Natural killer cell (primary cell): ENCODE measurements at regions not wholly inside any gene's neighbourhood (a gene's known extent, or its start where the extent isn't known, plus 50 kb on each side); places are given as distances from the start of the nearest gene placed in this dataset.

Experiments
- ATAC-seq, 3 donors: fragments of 150-1000 bp in 2 of 3; fragments of 200-7000 bp in 1 of 3; cut with Tn5 transposase; 1 replicate in 1 of 3; 2 replicates in 2 of 3; pipeline ENCODE4 v1.10.0; 2021; ENCODE audit warnings: mild to moderate bottlenecking in 2 of 3, moderate library complexity in 2 of 3
- DNase-seq, 2 donors: peaks; one replicate each; pipeline versions ENCODE4 v3.0.0 to v3.0.0-alpha.2; 2013 to 2021; ENCODE audit warnings: mixed read lengths in 1 of 2
- H3K27ac ChIP-seq: one replicate; pipeline ENCODE4 v1.5.1; 2013; ENCODE audit warnings: mild to moderate bottlenecking, low read length
- H3K27me3 ChIP-seq: one replicate; pipeline ENCODE4 v1.6.1; 2013; ENCODE audit warnings: low read length; ENCODE audit not compliant: control insufficient read depth, insufficient read depth
- H3K36me3 ChIP-seq: one replicate; pipeline ENCODE4 v1.6.1; 2013; ENCODE audit warnings: low read length; ENCODE audit not compliant: control insufficient read depth, insufficient read depth
- H3K4me1 ChIP-seq: one replicate; pipeline ENCODE4 v1.6.1; 2013; ENCODE audit warnings: low read length; ENCODE audit not compliant: control insufficient read depth, insufficient read depth
- H3K4me3 ChIP-seq: one replicate; pipeline ENCODE4 v1.5.1; 2013; ENCODE audit warnings: low read length
- H3K9me3 ChIP-seq: one replicate; pipeline ENCODE4 v1.6.1; 2013; ENCODE audit warnings: low read length; ENCODE audit not compliant: control insufficient read depth, insufficient read depth
- H3K27ac Mint-ChIP-seq, 2 donors: one replicate each; pipeline ENCODE4 v1.8.0; 2022; ENCODE audit warnings: mild to moderate bottlenecking in 2 of 2, mixed read lengths in 2 of 2, moderate library complexity in 1 of 2
- H3K27me3 Mint-ChIP-seq, 2 donors: one replicate each; pipeline ENCODE4 v1.8.0; 2022; ENCODE audit warnings: low read depth in 2 of 2, mixed read lengths in 2 of 2
- H3K36me3 Mint-ChIP-seq: one replicate; pipeline ENCODE4 v1.8.0; 2022; ENCODE audit warnings: mixed read lengths
- H3K4me1 Mint-ChIP-seq, 2 donors: one replicate each; pipeline ENCODE4 v1.8.0; 2022; ENCODE audit warnings: mixed read lengths in 2 of 2
- H3K4me3 Mint-ChIP-seq: one replicate; pipeline ENCODE4 v1.8.0; 2022; ENCODE audit warnings: mild to moderate bottlenecking, moderate library complexity, mixed read lengths
- H3K9me3 Mint-ChIP-seq, 2 donors: one replicate each; pipeline ENCODE4 v1.8.0; 2022; ENCODE audit warnings: mixed read lengths in 2 of 2
- CTCF ChIP-seq: fragments of 200-600 bp; IDR thresholded peaks from one replicate; pipeline ENCODE4 v1.8.0; 2022; ENCODE audit warnings: antibody characterized with exemption
- WGBS: methylation state at CpG from one replicate; pipeline ENCODE4 v1.1.7; 2013; ENCODE audit warnings: missing lambda C conversion rate; ENCODE audit not compliant: insufficient coverage; 5-methylcytosine and 5-hydroxymethylcytosine counted together
- intact Hi-C: fragments of 100-400 bp; cut with micrococcal nuclease; formaldehyde crosslinking; loops from one replicate; pipeline ENCODE4 v1.14.2; 2022

- no peak for TF ChIP-seq CTCF
- Mint-ChIP-seq H3K4me1 (peaks cover 48 to 56% of the 10 kb centered on the region in 2 donors), H3K27me3 (no peaks in the 10 kb centered on the region), H3K36me3 (no peaks in the 10 kb centered on the region), H3K27ac (no peak overlapping the region), H3K4me3 (peak overlapping the region; percentile 4), H3K9me3 (no peaks in the 10 kb centered on the region)
- no peaks in the 10 kb centered on the region for H3K9me3 ChIP-seq
- no peak overlapping the region for H3K4me3 ChIP-seq
- intact Hi-C loops = no loop called here
- no peaks in the 10 kb centered on the region for H3K27me3 ChIP-seq
- H3K27ac ChIP-seq = no peak overlapping the region
- H3K36me3 ChIP-seq = no peaks in the 10 kb centered on the region
- ATAC-seq (no peak), DNase-seq (no peak)
- peaks cover 10% of the 10 kb centered on the region for H3K4me1 ChIP-seq
These were observed 147.4 kb upstream of the PUM3 start for GRCh38 chr9:2991292-2991691.

- H3K4me3 ChIP-seq = no peak overlapping the region
- peaks cover 0 to 5% of the 10 kb centered on the region in 2 donors for H3K27me3 Mint-ChIP-seq
- no peaks in the 10 kb centered on the region for H3K9me3 ChIP-seq
- intact Hi-C loops = no loop called here
- 41% methylated on average over 7 of the region's 7 CpGs for WGBS
- ATAC-seq (peak; percentile 38 to 68 (median 60)), DNase-seq (no peak)
- H3K4me1 ChIP-seq = peaks cover 16% of the 10 kb centered on the region
- H3K9me3 Mint-ChIP-seq = no peaks in the 10 kb centered on the region
- no peak for TF ChIP-seq CTCF
- peak overlapping the region; percentile 13 to 71 for H3K27ac Mint-ChIP-seq
- no peaks in the 10 kb centered on the region for H3K36me3 ChIP-seq
- H3K4me3 Mint-ChIP-seq = peak overlapping the region; percentile 55
- no peak overlapping the region for H3K27ac ChIP-seq
- H3K36me3 Mint-ChIP-seq = no peaks in the 10 kb centered on the region
- H3K27me3 ChIP-seq = no peaks in the 10 kb centered on the region
- peaks cover 42 to 57% of the 10 kb centered on the region in 2 donors for H3K4me1 Mint-ChIP-seq
These were observed 143.8 kb upstream of the PUM3 start for GRCh38 chr9:2987679-2988078.

- 94% methylated on average over 2 of the region's 2 CpGs for WGBS
- Histone ChIP-seq H3K9me3 (no peaks in the 10 kb centered on the region), H3K4me3 (no peak overlapping the region), H3K27ac (no peak overlapping the region), H3K36me3 (no peaks in the 10 kb centered on the region), H3K4me1 (peaks cover 16% of the 10 kb centered on the region), H3K27me3 (no peaks in the 10 kb centered on the region)
- peaks cover 0 to 5% of the 10 kb centered on the region in 2 donors for H3K27me3 Mint-ChIP-seq
- TF ChIP-seq CTCF = no peak
- no peak overlapping the region for H3K27ac Mint-ChIP-seq
- H3K9me3 Mint-ChIP-seq = no peaks in the 10 kb centered on the region
- ATAC-seq (no peak), DNase-seq (no peak)
- no peaks in the 10 kb centered on the region for H3K36me3 Mint-ChIP-seq
- no peak overlapping the region for H3K4me3 Mint-ChIP-seq
- intact Hi-C loops = no loop called here
- H3K4me1 Mint-ChIP-seq = peaks cover 36 to 41% of the 10 kb centered on the region in 2 donors
These were observed 141.4 kb upstream of the PUM3 start for GRCh38 chr9:2985343-2985742.

- H3K4me3 Mint-ChIP-seq = no peak overlapping the region
- TF ChIP-seq CTCF = no peak
- Histone ChIP-seq H3K9me3 (no peaks in the 10 kb centered on the region), H3K4me3 (no peak overlapping the region), H3K27ac (no peak overlapping the region), H3K36me3 (no peaks in the 10 kb centered on the region), H3K4me1 (peaks cover 16% of the 10 kb centered on the region), H3K27me3 (no peaks in the 10 kb centered on the region)
- H3K4me1 Mint-ChIP-seq = peaks cover 31 to 32% of the 10 kb centered on the region in 2 donors
- peaks cover 0 to 5% of the 10 kb centered on the region in 2 donors for H3K27me3 Mint-ChIP-seq
- ATAC-seq = no peak
- no peaks in the 10 kb centered on the region for H3K36me3 Mint-ChIP-seq
- no peaks in the 10 kb centered on the region for H3K9me3 Mint-ChIP-seq
- intact Hi-C loops = no loop called here
- no peak for DNase-seq
- no peak overlapping the region for H3K27ac Mint-ChIP-seq
These were observed 140.6 kb upstream of the PUM3 start for GRCh38 chr9:2984491-2984890.
